ENCODE measurements at regions not wholly inside any gene's neighbourhood (a gene's known extent, or its start where the extent isn't known, plus 50 kb on each side); places are given as distances from the start of the nearest gene placed in this dataset.
"Not testable (repeated sequence)": the region's sequence is repeated elsewhere in the genome, so short reads cannot be mapped to it uniquely, and the experiment has no call there.

DNA sequence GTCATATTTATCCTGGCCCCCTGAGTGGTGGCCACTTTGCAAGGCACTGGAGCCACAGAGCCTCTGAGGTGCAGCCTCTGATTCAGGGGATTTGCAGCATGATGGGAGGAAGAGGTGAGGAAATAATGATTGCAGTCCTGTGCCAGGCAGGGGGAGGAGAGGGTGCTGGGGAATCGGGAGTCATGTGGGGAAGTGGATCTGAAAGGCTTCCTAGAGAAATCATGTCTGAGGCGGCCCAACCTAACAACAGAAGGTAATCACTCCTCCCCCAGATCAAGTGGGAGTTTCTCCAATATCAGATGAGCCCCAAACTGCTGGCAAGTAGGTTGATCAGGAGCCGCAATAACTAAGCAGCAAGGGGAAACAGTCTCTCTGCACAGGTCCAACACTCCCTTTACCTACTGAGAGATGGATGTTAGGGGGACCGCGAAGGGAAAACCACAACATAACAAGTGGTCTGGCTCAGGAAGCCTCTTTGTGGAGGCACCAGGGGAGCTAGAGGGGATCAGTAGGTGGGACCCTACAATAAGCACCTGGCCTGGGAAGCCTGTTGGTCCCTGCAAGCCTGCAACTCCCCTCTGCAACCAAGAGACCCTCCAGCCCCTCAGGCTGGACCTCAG is 71.8 kb upstream of the NPAS2 start:
- Histone ChIP-seq H3K4me1 (ENCODE audit: insufficient read depth, low read length, severe bottlenecking) (no peaks in the 10 kb centered on the region), H3K36me3 (ENCODE audit: insufficient read depth, low read length) (no peaks in the 10 kb centered on the region), H3K27ac (ENCODE audit: low read depth, low read length, poor library complexity, severe bottlenecking) (no peak overlapping the region), H3K79me2 (ENCODE audit: insufficient read depth, low read length) (no peaks in the 10 kb centered on the region), H3F3A (ENCODE audit: insufficient read depth, low read length) (no peaks in the 10 kb centered on the region), H3K4me2 (ENCODE audit: low read length) (no peak overlapping the region), H2AFZ (ENCODE audit: low read length) (no peak overlapping the region), H3K9ac (ENCODE audit: low read length) (no peak overlapping the region), H3K4me3 (ENCODE audit: low read depth, low read length, poor library complexity, severe bottlenecking) (no peak overlapping the region), H4K20me1 (ENCODE audit: insufficient read depth, low read length) (no peaks in the 10 kb centered on the region), H3K27me3 (ENCODE audit: insufficient read depth, low read length) (no peaks in the 10 kb centered on the region), H3K9me3 (ENCODE audit: low read length) (no peaks in the 10 kb centered on the region), H3K9me2 (ENCODE audit: low read depth, low read length) (no peaks in the 10 kb centered on the region)
- TF ChIP-seq CTCF (IDR thresholded peaks at IDR 0.05; ENCODE audit: low read length) (no peak), EZH2 (IDR thresholded peaks at IDR 0.05; ENCODE audit: borderline replicate concordance, low read length) (no peak)

DNA sequence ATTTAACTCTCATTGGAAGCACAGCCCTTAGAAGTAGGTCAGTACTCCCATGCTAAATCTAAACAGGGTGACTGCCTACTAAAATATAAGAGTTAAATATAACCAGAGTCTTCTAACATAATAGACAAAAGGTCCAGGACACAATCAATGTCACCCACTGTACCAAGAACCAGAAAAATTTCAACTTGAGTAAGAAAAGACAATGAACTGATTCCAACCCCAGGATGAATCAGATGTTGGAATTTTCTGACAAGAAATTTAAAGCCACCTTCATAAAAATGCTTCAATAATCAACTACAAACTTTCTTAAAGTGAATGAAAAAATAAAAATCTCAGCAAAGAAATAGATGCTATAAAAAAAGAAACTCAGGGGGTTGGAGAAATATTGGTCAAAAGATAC is 71.3 kb upstream of the NPAS2 start:
- H3K4me2 ChIP-seq (ENCODE audit: low read length) = no peak overlapping the region
- H2AFZ ChIP-seq (ENCODE audit: low read length) = no peak overlapping the region
- H3K79me2 ChIP-seq (ENCODE audit: insufficient read depth, low read length) = no peaks in the 10 kb centered on the region
- no peak overlapping the region for H3K4me3 ChIP-seq (ENCODE audit: low read depth, low read length, poor library complexity, severe bottlenecking)
- H4K20me1 ChIP-seq (ENCODE audit: insufficient read depth, low read length) = no peaks in the 10 kb centered on the region
- H3K27ac ChIP-seq (ENCODE audit: low read depth, low read length, poor library complexity, severe bottlenecking) = no peak overlapping the region
- H3K27me3 ChIP-seq (ENCODE audit: insufficient read depth, low read length) = no peaks in the 10 kb centered on the region
- no peaks in the 10 kb centered on the region for H3K36me3 ChIP-seq (ENCODE audit: insufficient read depth, low read length)
- H3K9me2 ChIP-seq (ENCODE audit: low read depth, low read length) = no peaks in the 10 kb centered on the region
- H3K4me1 ChIP-seq (ENCODE audit: insufficient read depth, low read length, severe bottlenecking) = no peaks in the 10 kb centered on the region
- no peaks in the 10 kb centered on the region for H3K9me3 ChIP-seq (ENCODE audit: low read length)
- TF ChIP-seq CTCF (IDR thresholded peaks at IDR 0.05; ENCODE audit: low read length) (no peak), EZH2 (IDR thresholded peaks at IDR 0.05; ENCODE audit: borderline replicate concordance, low read length) (no peak)
- H3K9ac ChIP-seq (ENCODE audit: low read length) = no peak overlapping the region
- no peaks in the 10 kb centered on the region for H3F3A ChIP-seq (ENCODE audit: insufficient read depth, low read length)

DNA sequence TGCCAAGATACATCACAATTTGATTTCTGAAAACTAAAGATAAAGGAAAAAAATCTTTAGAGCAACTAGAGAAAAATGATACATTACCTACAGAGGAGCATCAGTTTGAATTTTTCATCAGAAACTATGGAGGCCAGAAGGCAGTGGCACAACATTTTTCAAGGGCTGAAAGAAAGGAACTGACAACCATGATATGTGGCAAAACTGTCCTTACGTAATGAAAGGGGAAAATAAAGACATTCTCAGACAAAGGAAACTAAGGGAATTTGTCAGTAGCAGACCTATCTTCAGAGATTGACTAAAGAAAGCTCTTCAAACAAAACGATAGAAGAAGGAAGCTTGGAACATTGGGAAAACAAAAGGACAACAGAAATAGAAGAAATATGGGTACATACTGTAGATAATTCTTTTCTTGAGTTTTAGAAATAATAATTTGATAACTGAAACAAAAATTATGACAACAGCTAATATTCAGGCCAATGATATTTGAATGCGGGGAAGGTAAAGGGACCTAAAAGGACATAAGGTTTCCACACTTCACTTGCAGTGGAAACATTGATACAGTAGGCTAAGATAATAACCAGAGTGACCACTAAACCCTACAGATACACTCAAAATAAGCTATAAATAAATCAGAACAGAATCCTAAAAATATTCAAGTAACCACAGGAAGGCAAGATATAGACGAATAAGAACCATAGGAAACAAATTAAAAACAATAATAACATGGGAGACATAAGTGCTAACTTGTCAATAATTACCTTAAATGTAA is 70.0 kb upstream of the NPAS2 start:
- Histone ChIP-seq H3K9me2 (ENCODE audit: low read depth, low read length) (no peaks in the 10 kb centered on the region), H3K4me1 (ENCODE audit: insufficient read depth, low read length, severe bottlenecking) (no peaks in the 10 kb centered on the region), H3K27ac (ENCODE audit: low read depth, low read length, poor library complexity, severe bottlenecking) (no peak overlapping the region), H3K79me2 (ENCODE audit: insufficient read depth, low read length) (no peaks in the 10 kb centered on the region), H3K36me3 (ENCODE audit: insufficient read depth, low read length) (no peaks in the 10 kb centered on the region), H3K9ac (ENCODE audit: low read length) (no peak overlapping the region), H3K4me3 (ENCODE audit: low read depth, low read length, poor library complexity, severe bottlenecking) (no peak overlapping the region), H3K27me3 (ENCODE audit: insufficient read depth, low read length) (no peaks in the 10 kb centered on the region), H3K9me3 (ENCODE audit: low read length) (no peaks in the 10 kb centered on the region), H3K4me2 (ENCODE audit: low read length) (no peak overlapping the region), H4K20me1 (ENCODE audit: insufficient read depth, low read length) (no peaks in the 10 kb centered on the region), H3F3A (ENCODE audit: insufficient read depth, low read length) (no peaks in the 10 kb centered on the region), H2AFZ (ENCODE audit: low read length) (no peak overlapping the region)
- no peak for TF ChIP-seq EZH2 (IDR thresholded peaks at IDR 0.05; ENCODE audit: borderline replicate concordance, low read length)
- no peak for TF ChIP-seq CTCF (IDR thresholded peaks at IDR 0.05; ENCODE audit: low read length)

DNA sequence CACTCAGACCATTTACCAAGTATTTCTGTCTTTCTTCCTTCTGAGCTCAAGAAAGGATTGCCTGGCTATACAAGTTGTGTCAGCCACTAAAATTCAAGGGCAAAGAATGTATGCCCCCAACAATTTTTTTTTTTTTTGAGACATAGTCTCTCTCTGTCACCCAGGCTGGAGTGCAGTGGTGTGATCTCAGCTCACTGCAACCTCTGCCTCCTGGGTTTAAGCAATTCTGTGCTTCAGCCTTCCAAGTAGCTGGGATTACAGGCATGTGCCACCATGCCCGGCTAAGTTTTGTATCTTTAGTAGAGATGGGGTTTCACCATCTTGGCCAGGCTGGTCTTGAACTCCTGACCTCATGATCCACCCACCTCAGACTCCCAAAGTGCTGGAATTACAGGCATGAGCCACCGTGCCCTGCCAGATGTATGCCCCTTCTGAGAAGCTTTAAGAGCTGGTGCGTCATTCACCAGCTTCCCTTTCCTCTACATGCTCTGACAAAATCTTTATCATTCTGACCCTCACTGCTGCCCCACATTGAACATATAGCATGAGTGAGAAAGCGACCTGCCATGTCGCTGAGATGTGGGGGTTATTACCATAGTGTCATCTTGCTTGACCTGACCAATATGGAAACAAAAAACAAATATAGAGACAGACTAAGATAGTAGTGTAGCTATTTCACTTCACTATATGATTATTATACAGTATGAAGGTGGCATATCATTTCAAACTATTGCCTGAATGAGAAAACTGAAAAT is 67.9 kb upstream of the NPAS2 start:
- H4K20me1 ChIP-seq (ENCODE audit: insufficient read depth, low read length); H3K4me1 ChIP-seq (ENCODE audit: insufficient read depth, low read length, severe bottlenecking); H3K36me3 ChIP-seq (ENCODE audit: insufficient read depth, low read length); H3K9me3 ChIP-seq (ENCODE audit: low read length); H3F3A ChIP-seq (ENCODE audit: insufficient read depth, low read length); H3K4me2 ChIP-seq (ENCODE audit: low read length); H3K27me3 ChIP-seq (ENCODE audit: insufficient read depth, low read length); H3K27ac ChIP-seq (ENCODE audit: low read depth, low read length, poor library complexity, severe bottlenecking); H3K4me3 ChIP-seq (ENCODE audit: low read depth, low read length, poor library complexity, severe bottlenecking); H3K9ac ChIP-seq (ENCODE audit: low read length); H3K9me2 ChIP-seq (ENCODE audit: low read depth, low read length); H2AFZ ChIP-seq (ENCODE audit: low read length); H3K79me2 ChIP-seq (ENCODE audit: insufficient read depth, low read length): not testable (repeated sequence)

All from OCI-LY1 (cell line).